Central memory CD8-positive, alpha-beta T cell (primary cell): ENCODE measurements at regions not wholly inside any gene's neighbourhood (a gene's known extent, or its start where the extent isn't known, plus 50 kb on each side); places are given as distances from the start of the nearest gene placed in this dataset.

Experiments
- ATAC-seq: fragments of 150-1000 bp; cut with Tn5 transposase; replicated peaks from 2 replicates; pipeline ENCODE4 v1.10.0; 2022; ENCODE audit warnings: mild to moderate bottlenecking, moderate FRiP score, moderate number of reproducible peaks; ENCODE audit not compliant: poor library complexity, severe bottlenecking; ENCODE audit errors: extremely low read depth
- DNase-seq, 2 donors: peaks; one replicate each; pipeline ENCODE4 v3.0.0; 2021; ENCODE audit warnings: low spot score in 2 of 2
- H3K27ac Mint-ChIP-seq: one replicate; pipeline ENCODE4 v1.8.0; 2022; ENCODE audit warnings: low read depth, mild to moderate bottlenecking, moderate library complexity, mixed read lengths
- H3K27me3 Mint-ChIP-seq: one replicate; pipeline ENCODE4 v1.8.0; 2022; ENCODE audit warnings: mixed read lengths
- H3K36me3 Mint-ChIP-seq: one replicate; pipeline ENCODE4 v1.8.0; 2022; ENCODE audit warnings: mild to moderate bottlenecking, moderate library complexity, mixed read lengths; ENCODE audit not compliant: insufficient read depth
- H3K4me1 Mint-ChIP-seq: one replicate; pipeline ENCODE4 v1.8.0; 2022; ENCODE audit warnings: mixed read lengths
- H3K4me3 Mint-ChIP-seq: one replicate; pipeline ENCODE4 v1.8.0; 2022; ENCODE audit warnings: mild to moderate bottlenecking, moderate library complexity, mixed read lengths
- H3K9me3 Mint-ChIP-seq: one replicate; pipeline ENCODE4 v1.8.0; 2022; ENCODE audit warnings: mixed read lengths

DNA sequence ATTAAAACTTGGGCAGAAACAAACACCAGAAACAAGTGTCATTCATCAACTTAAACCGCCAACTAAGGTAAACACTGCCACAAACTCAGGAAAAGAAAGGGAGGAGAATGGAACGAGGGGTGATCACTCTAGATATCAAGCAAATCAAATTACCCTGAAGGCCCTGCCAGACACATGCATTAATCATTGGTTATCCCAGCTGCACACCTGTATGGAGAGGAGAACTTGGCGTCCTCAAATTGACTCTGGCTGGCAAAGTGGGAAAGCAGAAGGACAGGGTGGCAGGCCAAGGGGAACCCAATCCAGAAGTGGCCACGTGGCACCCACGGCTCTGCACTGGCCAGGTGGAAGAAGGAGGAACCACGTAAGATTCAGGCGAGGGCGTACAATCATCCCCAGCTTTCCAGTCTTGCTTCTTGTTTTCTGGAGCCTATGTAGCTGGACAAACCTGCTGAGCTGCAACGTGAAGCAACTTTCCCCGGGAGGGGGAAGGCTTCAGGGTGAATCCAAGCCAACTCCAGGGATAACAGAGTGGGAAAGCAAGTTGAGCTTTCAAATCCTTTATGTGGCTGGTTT is 156.2 kb upstream of the JARID2 start:
- no peaks in the 10 kb centered on the region for H3K9me3 Mint-ChIP-seq
- no peak for ATAC-seq
- no peaks in the 10 kb centered on the region for H3K4me1 Mint-ChIP-seq
- no peaks in the 10 kb centered on the region for H3K36me3 Mint-ChIP-seq
- H3K4me3 Mint-ChIP-seq = no peak overlapping the region
- no peak overlapping the region for H3K27ac Mint-ChIP-seq
- DNase-seq = no peak
- peaks cover 10% of the 10 kb centered on the region for H3K27me3 Mint-ChIP-seq

DNA sequence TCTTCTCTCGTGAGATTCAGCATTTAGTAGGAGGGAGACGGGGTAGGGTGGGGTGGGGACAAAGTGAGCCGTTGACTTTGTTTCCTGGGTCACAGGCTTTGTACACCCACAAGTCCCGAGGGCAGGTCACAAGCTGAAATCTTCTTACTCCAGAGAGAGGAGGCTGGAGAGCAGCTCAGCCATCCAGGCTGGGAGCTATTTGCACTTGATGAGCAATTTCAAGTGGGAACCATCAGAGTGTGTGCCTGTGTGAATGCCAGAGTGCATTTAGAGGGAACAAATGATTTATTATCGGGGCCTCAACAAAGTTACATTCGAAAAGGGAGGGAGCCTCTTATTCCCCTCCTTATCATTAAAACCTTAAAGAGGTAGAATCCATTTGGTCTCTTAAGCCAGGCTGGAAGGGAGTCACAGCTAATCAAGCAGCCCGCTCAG is 155.7 kb upstream of the JARID2 start:
- H3K27ac Mint-ChIP-seq = no peak overlapping the region
- DNase-seq = no peak
- ATAC-seq = no peak

DNA sequence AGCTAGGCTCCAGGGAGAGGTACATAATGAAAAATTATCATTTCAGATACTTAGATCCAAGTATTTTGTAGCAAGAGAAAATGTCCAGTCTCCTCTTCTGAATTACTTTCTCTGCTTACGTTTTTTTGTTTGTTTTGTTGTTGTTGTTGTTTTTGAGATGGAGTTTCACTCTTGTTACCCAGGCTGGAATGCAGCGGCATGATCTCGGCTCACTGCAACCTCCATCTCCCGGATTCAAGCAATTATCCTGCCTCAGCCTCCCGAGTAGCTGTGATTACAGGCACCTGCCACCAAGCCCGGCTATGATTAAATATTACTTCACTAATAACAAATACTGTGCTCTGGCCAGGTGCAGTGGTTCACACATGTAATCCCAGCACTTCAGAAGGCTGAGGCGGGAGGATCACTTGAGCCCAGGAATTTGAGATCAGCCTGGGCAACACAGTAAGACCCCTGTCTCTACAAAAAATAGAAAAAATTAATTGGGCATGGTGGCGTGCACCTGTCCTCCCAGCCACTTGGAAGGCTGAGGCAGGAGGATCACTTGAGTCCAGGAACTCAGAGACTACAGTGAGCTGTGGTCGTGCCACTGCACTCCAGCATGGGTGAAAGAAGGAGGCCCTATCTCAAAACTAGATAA is 155.0 kb upstream of the JARID2 start:
- DNase-seq = no peak
- no peak overlapping the region for H3K4me3 Mint-ChIP-seq
- peaks cover 10% of the 10 kb centered on the region for H3K27me3 Mint-ChIP-seq
- no peak overlapping the region for H3K27ac Mint-ChIP-seq
- ATAC-seq = no peak
- no peaks in the 10 kb centered on the region for H3K9me3 Mint-ChIP-seq
- no peaks in the 10 kb centered on the region for H3K36me3 Mint-ChIP-seq
- H3K4me1 Mint-ChIP-seq = no peaks in the 10 kb centered on the region

More for the DNA sequence above, 155.7 kb upstream of the JARID2 start:
- Mint-ChIP-seq H3K27me3 (peaks cover 10% of the 10 kb centered on the region), H3K36me3 (no peaks in the 10 kb centered on the region), H3K9me3 (no peaks in the 10 kb centered on the region), H3K4me3 (no peak overlapping the region), H3K4me1 (no peaks in the 10 kb centered on the region)

DNA sequence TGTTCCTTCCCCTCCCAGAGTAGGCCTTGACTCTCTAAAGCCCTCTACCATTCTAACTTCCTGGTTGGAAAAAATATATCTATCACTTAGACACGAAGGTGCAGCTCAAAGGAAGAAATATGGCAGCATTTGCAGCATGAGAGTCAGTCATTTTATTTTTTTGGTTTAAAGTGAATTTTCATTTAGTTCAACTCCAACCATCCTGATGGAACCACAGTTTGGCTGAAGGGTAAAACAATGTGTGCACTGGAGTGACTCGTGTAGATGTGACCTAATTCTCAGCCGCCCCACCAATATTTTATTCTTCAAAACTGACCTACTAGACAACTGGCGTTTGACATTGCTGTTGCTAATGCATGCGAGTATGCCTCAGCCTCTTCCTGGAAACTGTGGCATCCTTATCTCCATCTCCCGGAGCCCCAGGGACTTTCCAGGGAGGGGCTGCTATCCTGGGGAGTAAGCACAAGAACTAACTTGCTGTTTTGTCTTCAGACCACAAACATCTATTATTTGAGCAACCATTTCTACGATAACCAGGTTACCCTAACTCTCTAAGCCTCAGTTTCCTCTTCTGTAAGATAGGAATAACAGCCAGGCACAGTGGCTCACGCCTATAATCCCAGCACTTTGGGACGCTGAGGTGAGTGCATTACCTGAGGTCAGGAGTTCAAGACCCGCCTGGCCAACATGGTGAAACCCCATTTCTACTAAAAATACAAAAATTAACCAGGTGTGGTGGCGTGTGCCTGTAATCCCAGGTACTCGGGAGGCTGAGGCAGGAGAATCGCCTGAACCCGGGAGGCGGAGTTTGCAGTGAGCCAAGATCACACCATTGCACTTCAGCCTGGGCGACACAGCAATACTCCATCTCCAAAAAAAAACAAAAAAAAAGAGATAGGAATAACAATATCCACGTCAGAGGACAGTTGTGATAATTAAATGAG is 148.7 kb upstream of the JARID2 start:
- Mint-ChIP-seq H3K4me1 (no peaks in the 10 kb centered on the region), H3K27me3 (peaks cover 6% of the 10 kb centered on the region), H3K36me3 (peaks cover 1% of the 10 kb centered on the region), H3K27ac (no peak overlapping the region), H3K4me3 (no peak overlapping the region), H3K9me3 (no peaks in the 10 kb centered on the region)
- DNase-seq = no peak
- ATAC-seq = no peak

DNA sequence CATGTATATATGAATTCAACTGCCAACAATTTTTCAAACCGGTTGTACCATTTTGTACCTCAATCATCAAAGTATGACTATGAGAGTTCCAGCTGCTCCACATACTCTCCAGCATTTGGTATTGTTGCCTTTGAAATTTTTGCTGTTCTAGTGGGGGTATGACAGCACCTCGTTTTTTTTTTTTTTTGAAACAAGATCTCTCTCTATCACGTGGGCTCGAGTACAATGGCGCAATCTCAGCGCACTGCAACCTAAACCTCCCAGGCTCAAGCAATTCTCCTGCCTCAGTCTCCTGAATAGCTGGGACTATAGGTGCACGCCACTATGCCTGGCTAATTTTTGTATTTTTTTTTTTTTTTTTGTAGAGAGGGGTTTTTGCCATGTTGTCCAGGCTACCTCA is 144.7 kb upstream of the JARID2 start:
- no peaks in the 10 kb centered on the region for H3K9me3 Mint-ChIP-seq
- peaks cover 1% of the 10 kb centered on the region for H3K36me3 Mint-ChIP-seq
- ATAC-seq (no peak), DNase-seq (no peak)
- H3K4me1 Mint-ChIP-seq = no peaks in the 10 kb centered on the region
- no peak overlapping the region for H3K27ac Mint-ChIP-seq
- H3K4me3 Mint-ChIP-seq = no peak overlapping the region
- peaks cover 3% of the 10 kb centered on the region for H3K27me3 Mint-ChIP-seq

DNA sequence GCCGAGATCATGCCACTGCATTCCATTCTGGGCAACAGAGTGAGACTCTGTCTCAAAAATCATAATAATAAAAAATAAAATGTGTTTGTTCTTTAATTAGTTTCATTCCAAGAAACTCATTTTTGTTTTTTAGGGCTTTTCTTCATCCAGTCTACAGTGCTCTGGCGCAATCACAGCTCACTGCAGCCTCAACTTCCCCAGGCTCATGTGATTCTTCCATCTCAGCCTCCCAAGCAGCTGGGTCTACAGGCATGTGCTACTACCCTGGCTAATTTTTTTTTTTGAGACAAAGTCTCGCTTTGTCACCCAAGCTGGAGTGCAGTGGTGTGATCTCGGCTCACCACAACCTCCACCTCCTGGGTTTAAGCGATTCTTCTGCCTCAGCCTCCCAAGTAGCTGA is 143.6 kb upstream of the JARID2 start:
- Mint-ChIP-seq H3K4me1 (no peaks in the 10 kb centered on the region), H3K4me3 (no peak overlapping the region), H3K9me3 (no peaks in the 10 kb centered on the region), H3K27ac (no peak overlapping the region), H3K27me3 (peaks cover 13% of the 10 kb centered on the region), H3K36me3 (peaks cover 1% of the 10 kb centered on the region)
- ATAC-seq = no peak
- no peak for DNase-seq

DNA sequence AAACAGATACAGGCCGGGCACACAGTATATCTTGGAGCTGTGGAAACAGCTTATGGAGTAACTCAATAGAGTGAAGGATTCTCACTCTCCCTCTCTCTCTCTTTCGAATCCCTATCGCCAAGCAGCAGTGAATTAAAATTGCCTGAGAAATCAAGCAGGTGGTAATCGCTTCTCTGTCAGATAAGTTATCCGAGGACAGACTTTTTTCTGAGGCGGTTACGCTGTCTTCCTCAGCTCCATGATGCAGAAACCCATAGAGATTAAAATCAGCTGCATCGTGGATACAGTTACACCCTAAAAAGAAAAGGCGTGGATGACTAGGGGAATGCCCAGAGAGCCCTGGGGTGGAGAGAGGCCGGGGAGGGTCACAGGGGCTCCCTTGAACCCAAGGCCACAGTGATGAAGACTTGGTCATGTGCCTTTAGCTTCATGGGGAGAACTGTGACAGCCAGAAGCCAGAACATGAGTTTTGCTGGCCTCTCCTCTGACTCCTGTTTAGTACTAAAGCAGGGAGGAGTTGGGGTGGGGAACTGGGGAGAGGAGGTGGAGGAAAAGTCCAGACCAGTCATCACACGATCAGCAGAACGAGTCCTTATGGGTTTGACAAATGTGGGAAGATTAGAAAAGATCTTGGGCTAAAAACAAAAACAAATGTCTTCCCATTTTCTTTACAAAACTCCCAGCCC is 138.8 kb upstream of the JARID2 start:
- Mint-ChIP-seq H3K36me3 (peaks cover 2% of the 10 kb centered on the region), H3K27me3 (peaks cover 13% of the 10 kb centered on the region), H3K4me1 (peaks cover 6% of the 10 kb centered on the region), H3K4me3 (no peak overlapping the region), H3K27ac (no peak overlapping the region), H3K9me3 (no peaks in the 10 kb centered on the region)
- ATAC-seq (no peak), DNase-seq (no peak)

DNA sequence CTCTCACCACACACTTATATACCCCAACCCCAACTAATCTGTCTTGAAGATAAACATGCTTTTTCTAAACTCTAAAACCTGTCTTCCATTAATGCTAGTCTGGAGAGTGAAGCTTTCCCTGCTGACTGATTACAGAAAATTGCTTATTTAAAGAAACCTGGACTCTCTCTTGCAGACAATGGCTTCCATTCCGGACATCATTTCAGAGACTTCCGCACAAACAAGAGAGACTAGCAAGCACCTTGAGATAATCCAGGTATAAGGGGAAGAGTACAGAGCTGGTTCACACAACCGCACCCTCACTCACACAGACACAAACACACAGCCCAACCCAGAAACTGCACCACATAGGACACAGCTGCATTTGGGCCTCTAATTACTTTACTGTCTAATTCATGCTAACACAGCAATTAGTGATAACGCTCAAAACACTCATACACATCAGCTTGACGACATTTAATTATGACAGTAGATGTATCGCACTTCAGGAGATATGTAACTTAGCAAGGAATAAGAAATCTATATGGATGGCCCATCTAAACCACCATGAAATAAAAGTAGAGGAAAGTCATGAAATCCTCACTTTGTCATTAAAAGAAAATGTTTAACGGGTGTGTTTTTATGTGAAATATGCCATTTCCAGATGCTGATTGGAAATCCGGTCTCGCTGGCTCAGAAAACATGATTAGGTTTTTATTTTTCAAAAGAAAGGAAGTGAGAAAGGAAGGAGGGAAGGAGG is 138.1 kb upstream of the JARID2 start:
- DNase-seq = no peak
- Mint-ChIP-seq H3K9me3 (no peaks in the 10 kb centered on the region), H3K4me3 (no peak overlapping the region), H3K36me3 (peaks cover 2% of the 10 kb centered on the region), H3K27ac (no peak overlapping the region), H3K27me3 (peaks cover 13% of the 10 kb centered on the region), H3K4me1 (peaks cover 6% of the 10 kb centered on the region)
- no peak for ATAC-seq

DNA sequence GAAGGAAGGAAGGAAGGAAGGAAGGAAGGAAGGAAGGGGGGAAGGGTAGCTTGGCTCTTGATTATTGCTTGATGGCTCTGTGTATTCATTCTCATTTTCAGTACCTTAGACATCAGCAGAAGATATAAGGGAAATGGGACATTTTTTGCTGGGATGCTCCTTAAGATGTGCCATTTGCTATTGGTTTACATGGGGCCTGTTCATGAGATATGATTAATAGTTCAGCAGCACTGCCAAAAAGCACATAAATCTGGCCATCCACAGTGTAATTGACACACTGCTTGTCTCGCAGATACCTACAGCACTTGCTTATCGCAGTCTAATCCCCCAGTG is 137.5 kb upstream of the JARID2 start:
- peaks cover 2% of the 10 kb centered on the region for H3K36me3 Mint-ChIP-seq
- peaks cover 13% of the 10 kb centered on the region for H3K27me3 Mint-ChIP-seq
- DNase-seq = no peak
- peaks cover 6% of the 10 kb centered on the region for H3K4me1 Mint-ChIP-seq
- H3K27ac Mint-ChIP-seq = no peak overlapping the region
- no peak for ATAC-seq
- no peak overlapping the region for H3K4me3 Mint-ChIP-seq
- H3K9me3 Mint-ChIP-seq = no peaks in the 10 kb centered on the region

DNA sequence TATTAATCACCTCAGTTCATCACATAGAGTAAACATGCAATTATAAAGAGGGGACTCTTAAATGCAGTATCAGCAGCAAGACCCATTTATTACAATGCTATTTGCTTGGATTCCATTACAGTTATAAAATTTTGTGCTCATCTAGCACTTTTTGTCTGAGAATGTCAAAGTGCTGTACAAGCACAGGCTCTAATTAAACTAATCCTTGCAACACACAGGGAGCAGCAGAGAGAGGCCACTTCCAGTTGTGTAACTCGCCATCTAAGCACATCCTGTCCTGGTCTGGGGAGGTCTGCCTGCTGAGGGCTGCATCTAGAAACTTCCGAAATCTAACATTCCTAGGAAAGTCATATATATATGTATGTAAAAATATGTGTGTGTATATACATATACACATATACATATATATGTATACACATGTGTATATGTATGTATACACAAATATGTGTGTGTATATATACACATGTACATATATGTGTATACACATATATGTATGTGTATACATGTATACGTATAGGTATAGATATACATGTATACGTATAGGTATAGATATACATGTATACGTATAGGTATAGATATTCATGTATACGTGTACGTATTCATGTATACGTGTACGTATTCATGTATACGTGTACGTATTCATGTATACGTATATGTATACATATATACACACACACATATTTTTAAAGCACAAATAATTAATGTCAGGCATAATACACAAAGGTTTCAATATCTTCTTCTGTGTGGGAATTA is 136.4 kb upstream of the JARID2 start:
- Mint-ChIP-seq H3K36me3 (peaks cover 2% of the 10 kb centered on the region), H3K9me3 (no peaks in the 10 kb centered on the region), H3K4me3 (no peak overlapping the region), H3K4me1 (peaks cover 6% of the 10 kb centered on the region), H3K27ac (no peak overlapping the region), H3K27me3 (peaks cover 13% of the 10 kb centered on the region)
- ATAC-seq (no peak), DNase-seq (no peak)

DNA sequence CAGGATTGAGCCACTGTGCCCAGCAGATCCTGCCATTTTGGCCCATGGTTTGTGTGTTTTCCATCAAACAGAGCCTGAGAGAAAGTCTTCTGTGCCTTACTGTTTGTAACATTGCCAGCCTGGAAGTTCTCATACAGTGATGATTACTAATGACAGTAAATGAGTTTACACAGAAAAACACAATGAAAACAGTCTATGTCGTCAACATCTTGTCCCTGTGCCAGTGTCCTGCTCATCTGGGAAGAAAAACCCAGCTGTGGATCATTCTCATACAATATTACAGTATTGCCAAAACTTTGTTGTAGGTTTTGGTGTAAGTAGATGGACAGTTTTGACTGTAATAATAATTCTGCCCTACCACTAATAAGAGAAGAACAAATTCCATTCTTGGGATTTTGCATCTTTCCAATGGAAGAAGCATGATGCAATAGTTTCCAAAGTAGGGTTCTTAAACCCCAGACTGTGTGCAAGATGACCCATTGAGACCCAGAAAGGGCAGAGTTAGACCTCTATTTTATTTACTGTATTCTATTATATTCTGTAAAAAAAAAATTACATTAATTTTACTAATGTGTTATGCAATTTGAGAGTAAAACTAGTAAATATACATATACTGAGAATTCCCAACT is 135.0 kb upstream of the JARID2 start:
- H3K27ac Mint-ChIP-seq = no peak overlapping the region
- H3K4me1 Mint-ChIP-seq = peaks cover 6% of the 10 kb centered on the region
- H3K4me3 Mint-ChIP-seq = no peak overlapping the region
- peaks cover 2% of the 10 kb centered on the region for H3K36me3 Mint-ChIP-seq
- peaks cover 13% of the 10 kb centered on the region for H3K27me3 Mint-ChIP-seq
- no peaks in the 10 kb centered on the region for H3K9me3 Mint-ChIP-seq
- DNase-seq (no peak), ATAC-seq (no peak)
